ENCODE measurements at regions not wholly inside any gene's neighbourhood (a gene's known extent, or its start where the extent isn't known, plus 50 kb on each side); places are given as distances from the start of the nearest gene placed in this dataset.

DNA sequence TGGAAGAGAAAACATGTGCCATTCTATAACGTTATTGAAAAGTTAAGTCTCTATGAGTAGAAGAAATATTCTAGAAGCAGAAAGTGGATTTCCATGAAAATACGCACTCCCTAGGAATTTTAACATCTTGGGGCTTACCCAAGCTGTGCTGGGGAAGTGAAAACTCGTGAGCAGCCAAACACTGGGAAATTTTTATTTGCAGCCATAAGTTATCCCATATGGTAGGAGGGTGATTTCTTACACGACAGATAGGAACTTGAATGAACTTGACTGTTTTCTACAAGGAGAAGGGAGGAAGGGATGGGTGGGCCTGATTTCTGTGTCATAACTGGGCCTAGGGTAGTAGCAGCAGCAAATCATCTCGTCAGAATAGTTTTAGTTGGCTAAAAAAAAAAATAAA is 272.6 kb downstream of the ETAA1 start:
- Histone ChIP-seq H3K9me3 (no peaks in the 10 kb centered on the region), H3K36me3 (no peaks in the 10 kb centered on the region), H3K4me3 (no peak overlapping the region), H3K27me3 (no peaks in the 10 kb centered on the region), H3K4me1 (peaks cover 0 to 5% (median 0%) of the 10 kb centered on the region in 4 donors), H3K27ac (no peak overlapping the region)
- WGBS, 2 donors (ENCODE audit: low coverage in 1 of 2) = 43 to 48% methylated on average over 5 of the region's 5 CpGs
- in situ Hi-C loops (cut with MboI; ENCODE audit: low pct_ligation_motif_present in 1 of 4, low pct_unique_long_range_greater_than_20kb in 1 of 4, low sequenced_read_pairs in 3 of 4) = no loop called here
- intact Hi-C loops (cut with DNase I; ENCODE audit: low total_unique reads) = no loop called here
- no peak for DNase-seq
- TF ChIP-seq POLR2AphosphoS5 (IDR thresholded peaks at IDR 0.05) = no peak
- no peak for TF ChIP-seq POLR2A (IDR thresholded peaks at IDR 0.05)
- TF ChIP-seq CTCF (IDR thresholded peaks at IDR 0.05) = no peak
- TF ChIP-seq EP300 (IDR thresholded peaks at IDR 0.05; ENCODE audit: low read depth) = no peak

- Histone ChIP-seq H3K36me3 (no peaks in the 10 kb centered on the region), H3K27me3 (no peaks in the 10 kb centered on the region), H3K27ac (no peak overlapping the region), H3K4me1 (peaks cover 0 to 5% (median 0%) of the 10 kb centered on the region in 4 donors), H3K4me3 (no peak overlapping the region), H3K9me3 (no peaks in the 10 kb centered on the region)
- 73 to 74% methylated on average over 3 to 6 of the region's 6 CpGs for WGBS, 2 donors (ENCODE audit: low coverage in 1 of 2)
- no peak for DNase-seq
- intact Hi-C loops (cut with DNase I; ENCODE audit: low total_unique reads) = no loop called here
- TF ChIP-seq POLR2AphosphoS5 (IDR thresholded peaks at IDR 0.05) (no peak), CTCF (IDR thresholded peaks at IDR 0.05) (no peak), EP300 (IDR thresholded peaks at IDR 0.05; ENCODE audit: low read depth) (no peak), POLR2A (IDR thresholded peaks at IDR 0.05) (no peak)
- in situ Hi-C loops (cut with MboI; ENCODE audit: low pct_ligation_motif_present in 1 of 4, low pct_unique_long_range_greater_than_20kb in 1 of 4, low sequenced_read_pairs in 3 of 4) = no loop called here
Measured at GRCh38 chr2:67670747-67671183, 273.6 kb downstream of the ETAA1 start.

GRCh38 chr2:67671464-67672450 is 274.6 kb downstream of the ETAA1 start:
- intact Hi-C loops (cut with DNase I; ENCODE audit: low total_unique reads) (no loop called here), in situ Hi-C loops (cut with MboI; ENCODE audit: low pct_ligation_motif_present in 1 of 4, low pct_unique_long_range_greater_than_20kb in 1 of 4, low sequenced_read_pairs in 3 of 4) (no loop called here)
- no peaks in the 10 kb centered on the region for H3K9me3 ChIP-seq
- H3K36me3 ChIP-seq = no peaks in the 10 kb centered on the region
- H3K27me3 ChIP-seq = no peaks in the 10 kb centered on the region
- no peak overlapping the region for H3K4me3 ChIP-seq
- TF ChIP-seq POLR2AphosphoS5 (IDR thresholded peaks at IDR 0.05) (no peak), POLR2A (IDR thresholded peaks at IDR 0.05) (no peak), EP300 (IDR thresholded peaks at IDR 0.05; ENCODE audit: low read depth) (no peak), CTCF (IDR thresholded peaks at IDR 0.05) (no peak)
- H3K27ac ChIP-seq = no peak overlapping the region
- H3K4me1 ChIP-seq = peaks cover 0 to 5% (median 0%) of the 10 kb centered on the region in 4 donors
- 75 to 91% methylated on average over 8 to 10 of the region's 10 CpGs for WGBS, 2 donors (ENCODE audit: low coverage in 1 of 2)
- no peak for DNase-seq

- TF ChIP-seq EP300 (IDR thresholded peaks at IDR 0.05; ENCODE audit: low read depth) (no peak), POLR2A (IDR thresholded peaks at IDR 0.05) (no peak), CTCF (IDR thresholded peaks at IDR 0.05) (no peak), POLR2AphosphoS5 (IDR thresholded peaks at IDR 0.05) (no peak)
Measured at GRCh38 chr2:67674668-67675067, 277.5 kb downstream of the ETAA1 start.

More at GRCh38 chr2:67674668-67675067, 277.5 kb downstream of the ETAA1 start:
- Histone ChIP-seq H3K4me3 (no peak overlapping the region), H3K27me3 (no peaks in the 10 kb centered on the region), H3K4me1 (no peaks in the 10 kb centered on the region), H3K27ac (no peak overlapping the region), H3K36me3 (no peaks in the 10 kb centered on the region), H3K9me3 (no peaks in the 10 kb centered on the region)
- WGBS, 2 donors (ENCODE audit: low coverage in 1 of 2) = 74% methylated on average over 4 of the region's 4 CpGs
- in situ Hi-C loops (cut with MboI; ENCODE audit: low pct_ligation_motif_present in 1 of 4, low pct_unique_long_range_greater_than_20kb in 1 of 4, low sequenced_read_pairs in 3 of 4) = no loop called here
- DNase-seq = no peak
- intact Hi-C loops (cut with DNase I; ENCODE audit: low total_unique reads) = no loop called here

All from transverse colon (tissue), 4 donors.